ENCODE measurements at regions not wholly inside any gene's neighbourhood (a gene's known extent, or its start where the extent isn't known, plus 50 kb on each side); places are given as distances from the start of the nearest gene placed in this dataset.

DNA sequence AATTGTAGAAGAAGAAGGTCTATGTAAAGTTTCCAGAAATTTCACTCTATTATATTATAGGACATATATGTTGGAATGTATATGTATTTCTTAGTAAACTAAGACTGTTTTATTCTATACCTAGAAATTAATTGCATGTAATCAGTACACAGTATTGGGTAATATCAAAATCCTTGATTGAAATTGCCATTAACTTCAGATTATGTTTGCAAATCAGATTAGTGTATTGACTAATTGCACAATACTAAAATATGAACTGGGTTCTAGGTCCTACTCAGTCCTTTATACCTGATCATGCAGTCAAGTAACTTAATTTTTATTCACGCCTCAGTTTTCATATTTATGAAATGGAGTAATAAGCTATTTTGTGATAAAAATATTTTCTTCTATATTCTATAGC lies 950.3 kb upstream of the ADGRL3 start:
- in situ Hi-C loops (cut with HindIII; ENCODE audit: low sequenced_read_pairs) = no loop called here

DNA sequence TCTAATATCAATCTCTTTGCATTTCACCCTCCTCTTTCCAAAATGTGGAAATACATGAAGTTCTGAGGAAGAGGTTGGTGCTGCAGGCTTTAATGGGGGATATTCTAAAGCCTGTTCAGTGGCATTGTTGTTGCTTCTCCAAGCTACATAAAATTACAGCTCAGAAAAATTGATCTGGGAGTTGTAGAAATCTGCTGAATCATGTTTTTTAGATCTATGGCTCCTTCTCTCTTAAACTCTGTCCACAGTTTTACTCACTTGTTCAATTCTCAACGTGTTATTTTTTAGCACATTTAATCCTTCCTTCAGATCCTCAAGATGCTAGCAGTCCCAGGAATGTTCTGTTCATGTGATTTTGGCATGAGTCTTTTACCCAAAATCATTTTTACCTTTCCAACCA lies 949.5 kb upstream of the ADGRL3 start:
- in situ Hi-C loops (cut with HindIII; ENCODE audit: low sequenced_read_pairs) = no loop called here

DNA sequence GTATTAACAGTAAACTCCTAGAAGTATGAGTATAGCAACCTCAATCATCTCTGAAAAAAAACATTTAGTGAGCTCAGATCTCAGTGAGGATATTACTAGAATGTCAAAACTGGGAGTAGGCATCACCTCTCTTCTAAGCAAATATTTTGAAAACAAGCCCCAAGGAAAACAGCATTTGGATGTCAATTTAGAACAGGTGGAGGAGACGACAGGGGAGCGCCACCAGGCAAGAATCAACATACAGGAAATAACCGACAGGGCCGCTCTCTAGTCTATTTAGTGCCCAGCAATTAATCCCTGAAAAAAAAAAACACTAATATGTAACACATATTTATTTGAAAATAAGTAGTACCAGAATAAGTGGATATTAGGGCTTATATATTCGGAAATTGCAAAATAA lies 940.3 kb upstream of the ADGRL3 start:
- in situ Hi-C loops (cut with HindIII; ENCODE audit: low sequenced_read_pairs) = no loop called here

DNA sequence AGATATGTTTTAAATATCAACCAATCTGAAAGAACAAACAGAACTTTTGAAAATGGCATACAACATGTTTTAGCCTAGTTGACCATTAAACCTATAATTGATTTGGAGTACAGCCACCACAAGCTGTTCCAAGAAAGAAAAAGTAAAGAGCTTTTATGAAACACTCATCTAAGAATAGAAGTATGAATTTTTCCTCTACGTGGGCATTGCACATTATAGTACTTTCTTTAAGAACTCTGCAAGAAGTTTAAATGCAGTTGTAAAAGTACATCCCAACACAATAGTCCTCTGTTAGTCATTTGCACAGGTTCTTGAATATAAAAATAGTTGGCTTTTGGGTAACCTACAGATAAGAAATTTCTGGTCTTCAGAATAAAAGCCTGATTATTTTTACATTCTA lies 933.6 kb upstream of the ADGRL3 start:
- in situ Hi-C loops (cut with HindIII; ENCODE audit: low sequenced_read_pairs) = no loop called here

DNA sequence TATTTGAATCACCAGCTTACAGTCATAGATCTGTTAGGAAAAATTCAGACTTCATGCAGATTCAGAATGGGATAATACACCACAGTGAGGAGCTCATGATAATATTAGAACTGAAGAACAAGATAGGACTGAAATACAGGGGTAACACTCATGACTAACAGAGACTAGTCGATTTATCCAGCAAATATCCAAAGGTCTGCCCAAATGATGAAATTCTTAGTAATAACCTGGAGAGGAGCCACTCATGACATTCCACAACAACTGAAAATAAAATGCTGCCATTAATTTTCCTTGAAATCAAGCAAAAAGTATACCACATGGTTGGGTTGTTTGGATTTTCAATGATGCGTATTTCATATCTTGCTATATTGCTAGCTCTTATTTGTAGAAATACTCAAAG lies 903.7 kb upstream of the ADGRL3 start:
- in situ Hi-C loops (cut with HindIII; ENCODE audit: low sequenced_read_pairs) = no loop called here

DNA sequence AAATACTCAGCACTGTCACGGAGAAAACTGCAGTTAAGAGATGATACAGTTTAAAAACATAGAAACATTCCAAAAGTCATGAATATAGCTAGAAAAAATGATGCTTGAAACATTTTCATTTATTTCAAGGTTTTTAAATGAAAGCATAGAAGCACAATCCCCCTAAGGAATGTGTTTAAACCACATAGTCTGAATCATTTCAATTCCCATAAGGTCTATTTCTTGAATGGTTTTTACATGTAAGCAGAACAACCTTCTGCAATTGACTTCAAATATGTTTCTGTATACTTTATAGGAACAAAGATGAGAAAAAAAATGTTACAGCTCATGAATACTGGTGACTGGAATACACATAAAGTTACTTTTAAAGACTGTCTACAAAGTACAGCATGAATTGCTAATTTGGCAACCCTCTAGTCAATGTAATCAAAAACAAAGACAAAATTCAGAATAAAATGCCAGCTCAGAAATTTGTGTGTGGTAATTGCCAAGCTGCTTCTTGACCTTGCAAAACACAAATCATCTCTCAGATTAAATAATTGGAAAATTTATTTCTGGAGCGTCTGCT lies 886.4 kb upstream of the ADGRL3 start:
- in situ Hi-C loops (cut with HindIII; ENCODE audit: low sequenced_read_pairs) = no loop called here

DNA sequence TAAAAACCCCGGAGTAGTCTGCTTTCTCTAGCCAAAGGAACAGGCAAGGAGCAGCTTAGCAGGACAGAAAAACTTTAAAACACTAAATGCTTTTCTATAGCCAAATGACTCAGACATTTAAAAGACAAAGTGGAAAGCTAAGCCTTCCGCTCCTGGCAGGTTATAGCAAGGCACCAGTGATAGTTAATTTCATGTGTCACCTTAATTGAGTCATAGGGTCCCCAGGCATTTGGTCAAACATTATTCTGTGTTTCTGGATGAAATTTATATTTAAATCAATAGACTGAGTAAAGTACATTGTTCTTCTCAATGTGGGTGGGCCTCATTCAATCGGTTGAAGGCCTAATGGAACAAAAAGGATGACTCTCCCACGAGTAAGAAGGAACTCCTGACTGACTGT lies 885.7 kb upstream of the ADGRL3 start:
- in situ Hi-C loops (cut with HindIII; ENCODE audit: low sequenced_read_pairs) = no loop called here

DNA sequence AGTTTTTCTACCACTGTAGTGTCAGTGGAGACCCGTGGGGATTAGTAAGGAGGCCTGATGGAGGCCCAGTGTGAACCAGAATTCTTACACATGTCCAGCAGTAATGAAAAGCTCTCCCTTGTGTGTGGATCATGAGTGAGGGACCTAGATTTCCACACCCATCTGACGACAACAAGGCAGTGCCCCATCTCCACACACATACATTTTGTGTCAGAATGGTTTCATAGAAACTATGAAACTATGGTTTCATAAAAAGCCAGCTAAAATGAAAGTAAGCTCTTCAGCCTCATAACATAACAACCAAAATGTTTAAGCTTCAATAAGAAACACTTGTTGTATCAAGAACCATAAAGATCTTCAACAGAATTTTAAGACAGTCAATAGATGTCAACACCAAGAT lies 884.5 kb upstream of the ADGRL3 start:
- in situ Hi-C loops (cut with HindIII; ENCODE audit: low sequenced_read_pairs) = no loop called here

DNA sequence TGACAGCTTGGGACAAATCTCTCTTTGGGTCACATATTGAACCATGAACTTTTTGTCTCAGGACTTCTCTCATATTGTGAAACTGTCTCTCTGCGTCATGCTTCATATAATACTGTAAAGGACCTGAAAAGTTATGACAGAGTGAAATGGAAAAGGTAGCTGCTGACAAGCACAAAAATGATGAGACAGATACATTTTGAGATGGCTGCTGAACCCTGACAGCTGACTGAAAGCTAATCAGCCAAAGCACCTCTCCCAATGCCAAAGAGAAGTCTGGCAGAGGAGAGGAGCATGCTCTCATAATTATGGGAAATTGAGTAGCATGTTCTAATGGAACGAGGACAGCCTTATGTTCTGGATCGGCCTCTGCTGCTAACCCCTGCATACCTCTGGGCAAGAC lies 873.4 kb upstream of the ADGRL3 start:
- in situ Hi-C loops (cut with HindIII; ENCODE audit: low sequenced_read_pairs) = no loop called here

DNA sequence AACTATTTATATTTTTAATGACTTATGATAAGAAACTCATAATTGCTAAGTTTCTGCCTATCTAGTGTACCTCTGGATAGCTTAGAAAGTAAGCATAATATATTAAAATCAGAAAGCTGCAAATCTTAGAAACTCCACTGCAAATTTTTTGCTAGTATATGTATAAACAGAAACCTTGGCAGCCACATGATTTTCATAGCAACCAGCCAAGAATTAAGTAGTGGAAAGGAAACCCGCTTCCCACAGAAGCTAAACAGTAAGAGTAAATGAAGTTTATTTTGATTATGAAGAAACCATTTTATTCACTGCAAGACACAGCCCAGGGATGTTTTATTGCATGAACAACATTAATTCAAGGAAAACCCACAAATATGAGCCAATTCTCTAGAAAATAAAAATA lies 872.5 kb upstream of the ADGRL3 start:
- in situ Hi-C loops (cut with HindIII; ENCODE audit: low sequenced_read_pairs) = no loop called here

DNA sequence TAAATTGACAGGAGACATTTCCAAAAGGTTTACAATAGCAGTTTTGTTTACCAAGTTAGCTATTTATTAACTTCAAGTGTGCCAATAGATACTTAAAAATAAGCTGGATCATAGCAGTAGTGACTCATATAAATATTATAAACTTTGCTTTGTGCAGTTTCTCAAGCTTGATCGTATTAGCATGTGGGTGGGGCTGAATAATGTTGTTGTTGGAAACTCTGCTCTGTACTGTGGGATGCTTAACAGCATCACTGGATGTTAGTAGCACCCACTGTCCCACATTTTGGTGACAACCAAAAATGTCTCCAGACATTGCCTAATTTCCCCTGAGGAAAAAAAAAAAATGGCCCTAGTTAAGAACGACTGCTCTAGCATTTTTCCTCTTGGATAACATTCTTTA lies 855.2 kb upstream of the ADGRL3 start:
- in situ Hi-C loops (cut with HindIII; ENCODE audit: low sequenced_read_pairs) = no loop called here

DNA sequence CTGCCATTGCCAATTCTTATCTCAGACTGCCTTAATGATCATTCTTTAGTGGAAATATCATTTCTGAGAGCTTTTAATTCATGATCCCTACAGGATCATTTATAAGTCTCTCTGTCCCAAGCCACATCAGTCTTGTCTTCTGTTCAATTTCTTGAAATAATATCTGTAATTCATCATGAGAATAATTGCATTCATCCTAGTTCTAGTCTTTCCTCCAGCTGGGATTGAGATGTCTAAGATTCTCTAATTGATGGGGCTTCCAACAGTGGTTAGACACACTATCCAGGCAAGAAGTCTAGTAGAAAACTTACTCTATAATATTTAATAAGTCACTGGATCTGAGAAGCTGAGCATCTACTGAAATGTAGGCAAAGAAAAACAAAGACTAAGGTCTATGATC lies 854.7 kb upstream of the ADGRL3 start:
- in situ Hi-C loops (cut with HindIII; ENCODE audit: low sequenced_read_pairs) = no loop called here

DNA sequence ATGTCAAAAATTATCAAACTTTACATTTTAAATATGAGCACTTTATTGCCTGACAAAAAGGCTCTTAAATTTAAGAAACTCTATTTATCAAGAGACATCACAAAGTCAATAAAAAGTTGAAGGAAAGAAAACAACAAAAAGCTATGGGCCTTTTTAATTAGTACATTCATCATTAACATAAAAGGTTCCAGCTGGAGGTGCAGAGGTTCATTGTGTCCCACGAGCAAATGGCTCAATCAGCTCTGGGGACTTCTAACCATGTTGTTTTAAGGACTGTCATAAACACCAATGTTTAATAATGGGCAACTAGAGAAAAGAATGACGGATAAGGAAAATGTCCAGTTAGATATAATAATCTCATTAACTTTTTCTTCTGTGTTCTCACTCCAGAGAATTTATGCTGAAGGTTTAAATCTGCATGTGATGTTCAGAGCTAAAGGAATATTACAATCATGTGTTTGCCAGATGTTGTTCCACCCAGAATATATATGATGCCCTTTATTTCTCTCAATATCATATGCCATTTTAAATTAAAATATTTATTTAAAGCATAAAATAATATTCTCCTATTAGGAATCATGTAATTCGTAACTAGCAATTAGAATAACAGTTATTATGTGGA lies 840.3 kb upstream of the ADGRL3 start:
- in situ Hi-C loops (cut with HindIII; ENCODE audit: low sequenced_read_pairs) = no loop called here

DNA sequence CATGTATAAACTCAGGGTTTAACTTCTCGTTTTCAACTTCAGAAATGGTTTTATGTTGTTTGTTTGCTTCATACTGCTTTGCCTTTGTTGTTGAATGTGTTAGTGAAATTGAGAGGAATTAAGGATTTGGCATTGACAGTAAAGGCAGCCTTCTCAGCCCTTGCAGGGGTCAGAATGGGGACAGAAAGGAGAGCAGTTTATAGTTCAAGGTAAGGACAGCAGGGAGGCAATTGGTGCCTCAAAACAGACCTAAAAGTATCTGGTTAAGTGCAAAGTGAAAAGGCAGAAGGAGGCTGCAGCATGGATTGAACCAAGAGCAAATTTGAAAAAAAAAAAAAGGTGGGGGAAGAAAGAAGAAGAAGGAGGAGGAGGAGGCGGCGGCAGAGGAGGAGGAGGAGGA lies 835.0 kb upstream of the ADGRL3 start:
- in situ Hi-C loops (cut with HindIII; ENCODE audit: low sequenced_read_pairs) = no loop called here

DNA sequence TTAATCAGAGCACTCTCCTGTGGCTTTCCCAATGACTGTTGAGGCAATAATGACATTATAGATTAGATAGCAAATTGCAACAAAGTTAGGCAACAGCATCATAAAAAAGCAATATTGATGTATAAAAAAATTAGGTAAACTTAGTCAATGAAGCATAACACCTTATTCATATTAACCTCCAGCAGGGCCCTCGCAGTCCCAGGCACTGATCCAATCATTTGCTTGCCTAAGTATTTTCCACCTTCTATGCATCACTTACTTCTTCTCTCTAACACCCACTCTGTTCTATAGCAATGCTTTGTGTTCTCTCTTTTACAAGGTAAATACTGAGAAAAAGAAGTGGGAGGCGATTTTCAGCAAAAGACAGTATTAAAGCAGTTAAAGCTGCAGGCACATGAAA lies 833.5 kb upstream of the ADGRL3 start:
- in situ Hi-C loops (cut with HindIII; ENCODE audit: low sequenced_read_pairs) = no loop called here

DNA sequence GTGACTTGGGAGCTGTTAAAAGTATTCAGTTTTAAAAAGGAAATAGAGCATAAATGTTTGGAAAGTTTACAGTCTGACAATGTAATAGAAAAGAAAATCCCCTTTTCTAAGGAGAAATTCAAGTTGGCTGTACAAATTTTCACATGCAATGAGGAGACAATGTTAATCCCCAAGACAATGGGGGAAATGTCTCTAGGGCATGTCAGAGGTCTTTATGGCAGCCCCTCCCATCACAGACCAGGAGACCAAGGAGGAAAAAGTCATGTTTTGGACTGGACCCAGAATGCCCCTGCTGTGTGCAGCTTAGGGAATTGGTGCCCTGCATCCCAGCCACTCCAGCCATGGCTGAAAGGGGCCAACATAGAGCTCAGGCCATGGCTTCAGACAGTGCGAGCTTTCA lies 831.1 kb upstream of the ADGRL3 start:
- in situ Hi-C loops (cut with HindIII; ENCODE audit: low sequenced_read_pairs) = no loop called here

DNA sequence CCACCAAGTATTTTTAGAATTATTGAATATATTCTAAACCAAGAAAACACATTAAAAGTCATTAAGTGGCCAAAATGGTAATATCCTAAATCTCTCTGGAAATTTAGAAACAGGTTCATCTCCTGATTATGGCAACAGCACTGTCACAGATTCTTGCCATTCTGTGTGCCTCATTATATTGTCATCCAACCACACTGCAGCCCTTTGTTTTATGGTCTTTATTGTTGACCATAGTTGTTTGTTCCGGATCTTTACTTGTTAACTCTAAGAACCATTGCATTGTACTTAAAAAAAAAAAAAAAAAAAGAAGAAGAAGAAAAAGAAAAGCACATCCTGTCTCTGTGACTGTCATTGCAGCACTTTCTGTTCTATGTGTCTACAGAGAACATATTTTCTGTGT lies 822.1 kb upstream of the ADGRL3 start:
- in situ Hi-C loops (cut with HindIII; ENCODE audit: low sequenced_read_pairs) = no loop called here

DNA sequence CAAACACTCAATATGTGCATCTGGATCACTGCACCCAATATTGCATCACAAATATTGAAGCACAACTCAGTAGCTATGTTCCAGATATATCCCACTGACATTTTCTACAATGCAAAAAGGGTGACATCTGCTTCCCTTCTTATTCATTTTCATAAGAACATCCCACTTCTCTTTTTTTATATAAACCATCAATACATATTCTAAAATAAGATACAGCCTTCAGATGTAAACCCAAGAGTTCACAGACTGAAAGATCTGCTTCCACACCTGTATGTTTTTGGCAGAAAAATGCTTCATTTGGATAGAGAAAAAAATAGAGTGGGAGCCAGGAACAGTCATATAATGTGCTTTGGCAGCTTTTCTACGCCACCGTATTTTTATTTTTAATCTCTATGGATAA lies 815.6 kb upstream of the ADGRL3 start:
- in situ Hi-C loops (cut with HindIII; ENCODE audit: low sequenced_read_pairs) = no loop called here

DNA sequence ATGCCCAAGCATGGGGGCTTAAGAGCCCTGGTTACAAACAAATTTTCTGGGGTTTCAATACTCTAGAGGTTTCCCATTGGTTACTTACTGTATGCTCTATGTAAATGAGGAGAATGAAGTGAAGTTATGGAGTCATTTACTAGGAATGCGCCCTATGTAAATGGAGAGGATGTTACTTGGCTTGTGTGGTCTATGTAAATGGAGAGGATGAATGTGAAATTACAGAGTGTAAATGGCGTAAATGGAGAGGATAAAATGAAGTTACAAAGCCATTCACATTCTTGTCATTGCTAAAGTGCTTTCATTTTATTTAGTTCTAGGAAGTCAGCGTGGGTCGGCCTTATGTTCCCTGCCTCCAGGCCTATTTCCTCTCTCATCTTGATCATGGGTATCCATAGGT lies 810.5 kb upstream of the ADGRL3 start:
- in situ Hi-C loops (cut with HindIII; ENCODE audit: low sequenced_read_pairs) = no loop called here

DNA sequence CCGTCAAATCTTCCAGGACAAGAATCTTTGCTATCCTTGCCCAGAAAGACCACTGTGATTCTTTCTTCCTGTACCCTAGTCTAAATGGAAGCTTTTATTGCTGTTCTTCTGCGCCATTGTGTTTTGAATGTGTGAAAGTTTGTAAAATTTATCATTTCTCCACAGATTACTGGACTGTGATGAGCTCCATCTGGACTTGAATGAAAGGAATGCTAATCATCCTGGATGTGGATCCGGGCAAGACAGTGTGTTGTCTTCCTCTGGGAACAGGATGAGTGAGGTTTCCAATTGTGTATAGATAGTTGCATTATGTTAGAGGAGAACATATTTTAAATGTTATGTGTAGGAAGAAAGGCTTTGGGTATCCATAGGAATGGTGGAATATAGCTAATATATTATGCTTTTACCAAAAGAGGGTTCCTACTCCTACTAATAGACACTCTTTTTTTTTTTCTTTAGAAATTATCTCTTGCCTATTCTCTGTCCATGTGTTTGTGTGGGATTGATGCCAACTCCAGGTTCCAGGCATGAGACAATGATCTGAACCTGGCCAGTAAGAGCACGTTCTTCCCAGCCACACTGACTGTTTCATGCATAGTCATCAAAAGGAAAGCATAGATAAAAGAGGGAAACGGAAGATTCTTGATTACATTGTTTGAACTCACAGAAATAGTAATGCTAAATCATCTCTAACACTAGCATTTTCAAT lies 803.6 kb upstream of the ADGRL3 start:
- in situ Hi-C loops (cut with HindIII; ENCODE audit: low sequenced_read_pairs) = no loop called here

DNA sequence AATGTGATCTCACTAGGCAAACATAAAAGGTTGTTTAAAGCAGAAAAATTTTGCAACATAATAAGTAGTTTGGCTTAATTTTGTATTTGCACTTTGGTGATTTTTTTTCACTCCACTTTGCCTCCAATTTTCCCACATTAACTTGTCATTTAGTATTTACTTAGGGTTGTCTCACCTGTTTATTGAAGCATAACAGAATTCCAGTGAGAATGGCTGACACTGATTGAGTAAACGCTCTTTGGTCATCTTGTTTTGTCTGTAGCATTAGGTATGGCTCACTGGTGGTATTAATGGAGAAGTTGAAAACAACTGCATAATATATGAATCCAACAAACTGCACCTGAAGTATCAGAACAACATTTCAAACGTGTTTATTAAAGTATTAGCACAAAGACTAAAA lies 799.5 kb upstream of the ADGRL3 start:
- in situ Hi-C loops (cut with HindIII; ENCODE audit: low sequenced_read_pairs) = no loop called here

DNA sequence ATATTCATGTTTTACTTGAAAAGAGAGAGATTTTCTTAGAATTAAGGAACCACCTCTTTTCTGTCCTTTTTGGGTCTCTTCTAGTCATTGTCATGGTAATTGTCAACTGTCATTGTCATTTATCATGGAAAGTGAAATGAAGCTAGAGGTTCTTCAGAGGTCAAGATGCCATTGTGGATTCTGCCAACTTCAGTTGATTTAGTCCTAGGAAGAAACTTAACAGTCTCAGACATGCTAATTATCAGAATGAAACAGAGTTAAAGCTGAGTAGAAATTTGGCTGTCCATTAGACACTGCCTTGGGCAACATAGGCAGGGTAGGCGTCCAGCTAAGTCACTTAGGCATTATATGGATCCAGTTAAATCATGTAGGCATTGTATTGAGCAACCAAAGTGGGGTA lies 796.1 kb upstream of the ADGRL3 start:
- in situ Hi-C loops (cut with HindIII; ENCODE audit: low sequenced_read_pairs) = no loop called here

DNA sequence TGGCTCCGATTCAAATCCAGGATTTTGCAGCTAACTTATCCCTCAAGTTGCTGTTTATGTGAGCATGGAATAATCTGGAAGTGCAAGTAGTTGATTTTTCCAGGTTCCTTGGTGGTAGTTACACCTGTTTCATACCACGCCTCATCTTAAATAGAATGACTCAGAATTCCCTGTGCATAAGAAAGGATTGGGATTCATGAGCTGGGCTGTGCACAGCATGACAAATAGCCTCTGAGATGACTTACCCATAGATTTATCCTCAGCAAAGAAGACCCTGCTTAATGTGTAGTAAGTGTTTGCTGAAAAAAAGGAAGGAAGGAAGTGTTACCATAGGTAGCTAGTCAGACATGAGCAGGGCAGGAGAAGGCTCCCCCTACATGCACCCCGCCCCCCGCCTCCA lies 777.7 kb upstream of the ADGRL3 start:
- in situ Hi-C loops (cut with HindIII; ENCODE audit: low sequenced_read_pairs) = no loop called here
